HG03108 (cell line): ENCODE measurements at regions not wholly inside any gene's neighbourhood (a gene's known extent, or its start where the extent isn't known, plus 50 kb on each side); places are given as distances from the start of the nearest gene placed in this dataset.

ENCODE experiments used
- ATAC-seq: cut with Tn5 transposase; IDR thresholded peaks from one replicate; pipeline ENCODE4 v1.9.1; 2021; ENCODE audit warnings: moderate library complexity; ENCODE audit not compliant: unreplicated experiment

DNA sequence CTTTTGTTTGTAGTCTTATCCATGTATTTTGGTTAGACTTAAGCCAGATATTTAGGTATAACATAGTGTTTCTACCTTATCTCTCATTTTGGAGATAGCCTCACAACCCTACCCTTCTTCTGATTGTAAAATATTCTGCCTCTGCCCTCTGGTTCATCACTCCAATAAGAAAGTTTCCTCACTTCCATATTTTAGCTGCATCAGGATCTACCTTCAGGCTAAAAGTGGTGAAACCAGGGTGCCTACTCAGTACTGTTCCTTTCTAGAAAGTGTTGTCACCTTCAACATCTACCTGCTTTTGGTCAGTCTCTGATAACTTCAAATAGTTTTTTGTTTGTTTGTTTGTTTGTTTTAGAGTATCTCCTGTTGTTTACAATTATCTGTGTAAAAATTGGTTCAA lies 294.6 kb downstream of the ANXA1 start:
- ATAC-seq = no peak

DNA sequence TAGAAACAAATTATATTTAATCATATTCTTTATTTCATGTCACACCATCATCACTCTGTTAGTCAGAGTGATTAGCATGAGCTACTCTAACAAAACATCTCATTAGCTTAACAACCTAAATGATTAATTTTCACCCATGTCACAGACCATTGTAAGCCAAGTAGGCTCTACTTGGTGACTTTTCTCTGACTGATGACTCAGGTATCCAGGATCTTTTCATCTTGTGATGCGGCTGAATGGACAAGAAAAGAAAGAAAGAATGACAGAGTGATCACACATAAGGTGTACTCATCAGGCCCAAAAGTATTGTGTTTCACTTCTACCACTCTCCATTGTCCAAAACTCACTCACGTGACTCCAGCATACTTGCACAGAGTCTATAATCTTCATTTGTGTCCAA lies 299.3 kb downstream of the ANXA1 start:
- ATAC-seq = no peak

DNA sequence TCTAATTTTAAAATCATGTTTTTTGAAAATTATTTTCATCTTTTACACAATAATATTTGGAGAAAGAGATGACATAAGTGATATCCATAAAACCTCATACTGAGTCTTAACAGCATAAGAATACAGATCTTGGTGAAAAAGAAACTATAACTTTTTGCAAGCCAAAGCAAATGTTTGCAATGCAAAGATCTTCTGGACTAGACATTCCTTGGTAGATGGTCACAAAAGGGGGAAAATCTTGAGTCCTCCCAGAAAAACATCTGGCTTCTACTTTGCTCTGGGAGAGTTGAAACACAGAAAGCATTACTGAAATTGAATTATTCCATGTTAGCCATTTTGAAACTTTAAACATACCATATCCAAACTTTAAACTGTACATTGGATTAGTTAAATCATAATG lies 308.2 kb downstream of the ANXA1 start:
- no peak for ATAC-seq

DNA sequence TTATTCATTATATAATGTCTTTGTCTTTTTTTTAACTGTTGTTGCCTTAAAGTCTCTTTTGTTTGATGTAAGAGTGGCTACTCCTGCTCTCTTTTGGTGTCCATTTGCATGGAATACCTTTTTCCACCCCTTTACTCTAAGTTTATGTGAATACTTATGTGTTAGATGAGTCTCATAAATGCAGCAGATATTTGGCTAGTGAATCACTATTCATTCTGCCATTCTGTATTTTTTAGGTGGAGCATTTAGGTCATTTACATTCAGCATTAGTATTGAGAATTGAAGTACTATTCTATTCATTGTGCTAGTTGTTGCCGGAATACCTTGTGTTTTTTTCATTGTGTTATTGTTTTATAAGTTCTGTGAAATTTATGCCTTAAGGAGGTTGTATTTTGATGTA lies 317.1 kb downstream of the ANXA1 start:
- no peak for ATAC-seq

DNA sequence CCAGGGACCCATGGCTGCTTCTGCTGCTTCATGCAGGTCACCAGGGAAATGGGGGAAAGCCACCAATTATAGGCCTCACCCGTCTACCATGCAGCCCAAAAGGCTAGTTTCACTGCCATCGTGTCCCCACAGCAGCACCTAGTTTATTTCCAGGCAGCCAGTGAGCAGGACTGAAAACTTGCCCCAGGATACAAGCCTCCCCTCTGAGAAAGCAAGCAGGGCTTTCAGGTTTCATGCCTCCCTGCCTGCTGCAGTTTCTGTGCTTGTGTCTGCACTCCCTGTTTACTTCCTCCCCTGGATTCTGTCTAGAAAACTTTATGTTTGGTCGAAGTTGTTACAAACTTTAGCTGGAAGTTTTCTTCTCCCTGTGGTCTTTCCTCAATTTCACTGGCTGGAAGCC lies 319.1 kb downstream of the ANXA1 start:
- ATAC-seq = no peak

DNA sequence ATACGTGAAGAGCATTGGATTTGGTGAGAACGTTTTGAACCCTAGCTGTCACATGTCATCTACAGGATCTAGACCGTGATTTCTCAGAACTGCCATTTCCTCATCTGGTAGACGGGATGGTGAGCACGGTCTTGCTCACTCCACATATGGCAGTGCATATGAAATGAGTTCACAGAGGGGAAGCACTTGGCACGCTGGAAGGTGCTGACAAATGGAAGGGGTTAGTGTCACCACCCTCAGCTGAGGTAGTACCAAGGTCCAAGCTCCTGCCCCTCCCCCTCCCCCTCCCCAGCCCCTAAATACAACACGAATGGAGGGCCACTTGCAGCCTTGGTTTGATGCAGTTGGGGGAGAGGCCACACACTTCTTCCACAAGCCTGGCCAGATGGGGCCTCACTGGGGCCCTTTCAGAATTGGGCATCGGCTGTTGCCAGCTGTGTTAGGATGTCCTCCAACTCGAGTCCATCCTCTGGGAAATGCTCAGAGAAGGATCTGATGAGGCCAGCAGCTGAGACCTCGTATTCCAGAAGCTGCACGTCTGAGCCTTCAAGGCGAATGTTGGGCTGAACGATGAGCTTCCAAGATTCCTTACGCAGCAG lies 322.4 kb downstream of the ANXA1 start:
- no peak for ATAC-seq

DNA sequence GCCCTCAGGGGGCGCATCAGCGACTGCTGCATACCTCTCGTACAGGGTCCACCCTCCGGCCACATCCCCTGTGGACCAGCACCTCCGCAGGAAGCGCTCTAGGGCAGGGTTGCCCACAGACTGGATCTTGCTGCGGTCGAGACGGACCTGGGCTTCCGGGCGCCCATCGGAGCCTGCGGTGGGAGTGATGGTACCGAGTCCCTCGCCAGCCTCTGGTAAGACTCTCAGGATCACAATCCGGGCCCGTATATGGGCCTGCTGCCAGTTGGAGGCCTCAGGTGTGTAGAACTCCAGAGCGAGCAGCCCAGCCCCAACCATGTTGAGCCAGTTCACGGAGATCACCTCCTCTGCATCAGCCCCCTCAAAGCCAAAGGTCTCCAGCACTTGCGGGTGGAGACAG lies 323.0 kb downstream of the ANXA1 start:
- no peak for ATAC-seq

DNA sequence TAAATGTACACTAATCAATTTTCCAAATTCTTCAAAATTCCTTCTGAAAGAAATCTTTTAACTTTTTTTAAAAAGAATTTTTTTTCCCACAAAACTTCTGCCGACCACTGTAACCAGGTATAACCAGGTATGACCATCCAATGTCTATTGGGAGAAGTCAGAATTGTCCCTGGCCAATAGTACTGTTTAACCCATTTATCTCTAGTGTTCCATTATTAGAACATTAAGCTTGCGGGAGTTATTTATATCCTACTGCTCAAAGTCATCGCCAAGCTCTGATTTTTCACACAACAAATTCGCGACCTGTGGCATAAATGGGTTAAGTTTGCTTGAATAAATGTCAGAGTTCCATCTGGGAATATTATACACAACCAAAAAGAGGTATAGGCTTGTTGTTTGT lies 343.2 kb downstream of the ANXA1 start:
- ATAC-seq = no peak

DNA sequence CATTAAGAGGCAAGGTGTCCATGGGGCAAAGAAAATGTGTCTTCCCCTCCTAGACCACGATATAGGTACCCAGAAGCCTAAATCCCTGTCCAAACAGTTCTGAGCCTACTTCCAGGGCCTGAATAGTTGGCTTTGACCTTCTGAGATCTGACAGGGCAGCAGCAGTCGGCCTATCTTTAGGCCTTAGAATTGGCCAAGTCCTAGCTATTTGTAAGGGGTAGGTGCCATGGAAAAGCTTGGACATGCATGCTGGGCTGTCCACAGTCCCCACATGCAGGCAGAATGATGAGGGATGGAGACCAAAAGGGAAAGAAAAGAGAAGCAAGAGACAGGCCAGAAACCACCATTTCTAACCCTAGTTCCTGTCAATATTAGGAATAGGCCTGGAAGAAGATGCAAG lies 346.1 kb downstream of the ANXA1 start:
- no peak for ATAC-seq

DNA sequence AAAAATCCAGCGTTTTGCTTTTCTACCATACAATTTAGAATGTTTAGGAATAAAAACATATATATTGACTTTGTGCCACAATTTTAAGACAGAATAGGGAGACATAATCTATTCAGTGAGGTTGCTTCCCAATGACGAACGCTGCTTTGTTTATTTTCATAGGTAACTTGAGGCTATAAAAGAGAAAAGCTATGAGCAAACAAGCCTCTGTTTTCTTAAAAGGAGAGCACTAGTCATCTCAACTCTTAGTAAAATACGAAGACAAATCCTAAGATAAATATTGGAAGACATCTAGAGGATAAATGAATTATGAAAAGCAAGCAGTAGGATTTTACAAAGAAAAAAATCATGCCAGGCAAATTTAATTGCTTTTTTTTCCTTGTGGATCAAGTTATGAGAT lies 363.6 kb downstream of the ANXA1 start:
- ATAC-seq = no peak

DNA sequence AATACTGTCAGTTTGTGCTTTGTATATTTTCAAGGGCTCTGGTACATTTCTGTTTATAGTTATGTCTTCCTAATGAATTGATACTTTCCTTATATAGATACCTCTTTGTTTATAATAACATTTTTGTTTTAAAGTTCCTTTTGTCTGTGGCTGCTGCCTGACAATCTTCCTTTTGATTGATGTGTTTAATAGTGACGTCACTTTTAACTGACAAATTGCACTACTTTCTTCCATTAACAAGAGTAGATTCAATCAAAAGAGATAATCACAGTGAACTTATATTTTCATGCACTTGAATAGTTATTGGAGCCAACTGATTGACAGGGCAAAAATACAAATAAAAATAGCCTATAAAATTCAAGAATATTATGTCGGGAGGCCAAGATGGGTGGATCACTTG lies 371.7 kb downstream of the ANXA1 start:
- ATAC-seq = no peak

DNA sequence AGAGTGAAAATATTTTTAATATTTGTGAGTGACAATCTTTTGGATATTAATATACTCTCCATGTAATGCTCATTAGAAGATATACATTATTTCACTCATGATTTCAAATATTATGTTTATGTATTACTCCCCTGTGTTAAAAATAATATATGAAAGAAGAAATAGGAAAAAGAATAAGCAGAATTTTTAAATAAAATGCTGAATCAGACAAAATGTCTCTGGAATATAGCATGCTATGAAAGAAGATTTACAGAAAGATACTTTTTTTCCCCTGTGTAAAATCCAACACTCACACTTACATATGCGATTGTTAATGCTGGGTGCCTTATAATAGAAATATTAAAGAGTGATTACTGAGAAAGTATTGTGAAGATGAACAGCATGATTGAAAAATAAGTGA lies 373.7 kb downstream of the ANXA1 start:
- no peak for ATAC-seq

DNA sequence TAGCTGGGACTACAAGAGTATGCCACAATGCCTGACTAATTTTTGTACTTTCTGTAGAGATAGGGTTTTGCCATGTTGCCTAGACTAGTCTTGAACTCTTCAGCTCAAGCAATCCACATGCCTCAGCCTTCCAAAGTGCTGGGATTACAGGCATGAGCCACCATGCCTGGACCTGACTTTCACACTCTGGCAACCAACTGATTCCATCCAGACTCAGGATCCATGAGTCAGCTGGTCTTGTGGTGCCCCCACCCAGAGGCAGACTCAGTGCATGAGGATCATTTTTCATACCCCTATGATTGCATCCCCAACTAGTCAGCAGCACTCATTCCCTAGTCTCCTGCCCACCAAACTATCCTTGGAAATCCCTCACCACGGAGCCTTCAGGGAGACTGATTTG lies 375.9 kb downstream of the ANXA1 start:
- ATAC-seq = no peak

DNA sequence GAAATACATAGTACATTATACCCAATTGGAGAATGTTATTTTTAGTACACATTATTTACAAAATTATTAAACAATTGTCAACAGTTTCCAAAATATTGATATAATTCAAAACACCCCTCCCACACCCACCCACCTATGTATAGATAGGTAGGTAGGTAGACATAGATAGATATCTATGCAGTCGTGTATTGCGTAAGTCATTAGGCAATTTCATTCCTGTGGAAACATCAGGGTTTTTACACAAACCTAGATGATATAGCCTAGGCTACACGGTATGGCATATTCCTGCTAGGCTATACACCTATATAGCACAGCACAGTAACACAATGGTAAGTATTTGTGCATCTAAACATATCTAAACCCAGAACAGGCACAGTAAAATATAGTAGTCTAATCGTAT lies 377.3 kb downstream of the ANXA1 start:
- ATAC-seq = no peak

DNA sequence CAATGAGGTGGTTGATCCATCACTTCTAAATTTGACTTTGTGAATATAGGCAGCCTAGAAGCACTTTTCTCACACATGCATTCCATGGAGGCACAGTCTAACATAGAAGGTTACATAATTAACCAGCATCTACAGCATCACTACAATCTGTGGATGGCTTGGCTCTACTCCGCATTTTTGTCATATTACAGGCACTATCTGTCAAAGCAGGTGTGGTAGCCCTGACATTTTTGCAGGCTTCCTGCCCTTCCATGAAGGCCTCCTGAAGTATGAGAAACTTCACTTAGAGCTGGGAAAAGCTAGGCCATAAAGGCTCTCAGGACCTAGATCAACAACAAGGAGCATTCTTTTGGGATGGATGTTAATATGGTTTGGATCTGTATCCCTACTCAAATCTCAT lies 378.0 kb downstream of the ANXA1 start:
- ATAC-seq = no peak

DNA sequence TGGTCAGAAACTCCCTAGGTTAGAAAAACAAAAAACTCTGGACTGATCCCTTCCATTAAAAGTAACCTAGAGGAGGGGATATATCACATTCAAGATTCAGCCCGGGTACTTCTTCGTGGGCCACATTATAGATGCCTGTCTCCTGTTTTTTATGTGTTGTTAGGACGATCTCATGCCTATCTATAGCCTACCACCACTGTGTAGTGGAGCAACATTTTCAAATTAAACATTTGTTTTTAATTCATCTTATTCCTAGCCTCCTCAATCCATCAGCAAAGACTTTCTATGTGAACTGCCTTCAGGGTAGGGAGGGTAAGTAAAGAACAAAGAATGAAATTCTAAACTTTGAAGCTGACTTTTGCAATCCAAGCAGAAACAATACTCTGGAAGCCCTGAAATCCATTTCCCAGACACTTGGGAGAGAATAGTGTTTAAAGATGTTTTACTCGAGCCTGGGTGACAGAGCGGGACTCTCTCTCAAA lies 379.4 kb downstream of the ANXA1 start:
- no peak for ATAC-seq

DNA sequence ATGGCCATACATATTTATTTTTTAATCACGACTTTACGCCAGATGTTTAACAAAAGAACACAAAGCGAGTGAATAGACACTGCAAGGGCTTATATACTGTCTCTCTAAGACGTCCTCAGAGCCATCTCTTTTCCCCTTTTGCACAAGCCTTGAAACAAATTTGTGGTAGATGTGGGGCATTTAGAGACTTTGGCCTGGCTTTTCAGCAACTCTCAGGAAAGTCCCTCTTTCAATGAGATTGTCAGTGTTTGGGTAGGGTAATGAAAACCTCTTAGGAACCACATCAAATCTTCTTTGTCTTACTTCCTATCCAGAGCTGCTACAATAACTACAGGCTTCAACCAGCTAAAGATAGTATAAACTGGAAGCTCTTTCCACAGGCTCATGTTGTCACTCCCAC lies 380.0 kb downstream of the ANXA1 start:
- ATAC-seq = no peak

DNA sequence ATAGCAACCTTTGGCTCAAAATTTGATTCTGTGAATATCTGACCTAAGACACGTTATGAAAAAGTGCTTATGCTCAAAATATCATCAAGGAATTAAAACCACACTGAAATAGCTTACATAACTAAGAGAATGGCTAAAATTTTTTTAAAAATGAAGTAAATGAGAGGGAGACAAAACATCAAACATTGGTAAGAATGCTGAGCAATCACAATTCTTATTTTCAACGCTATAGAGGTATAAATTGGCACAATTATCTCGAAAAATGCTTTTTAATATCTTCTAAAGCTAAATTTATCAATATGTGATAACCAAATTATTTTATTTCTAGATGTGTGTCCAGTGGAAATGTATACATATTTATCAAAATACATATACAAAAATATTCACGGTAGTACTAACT lies 381.3 kb downstream of the ANXA1 start:
- ATAC-seq = no peak

DNA sequence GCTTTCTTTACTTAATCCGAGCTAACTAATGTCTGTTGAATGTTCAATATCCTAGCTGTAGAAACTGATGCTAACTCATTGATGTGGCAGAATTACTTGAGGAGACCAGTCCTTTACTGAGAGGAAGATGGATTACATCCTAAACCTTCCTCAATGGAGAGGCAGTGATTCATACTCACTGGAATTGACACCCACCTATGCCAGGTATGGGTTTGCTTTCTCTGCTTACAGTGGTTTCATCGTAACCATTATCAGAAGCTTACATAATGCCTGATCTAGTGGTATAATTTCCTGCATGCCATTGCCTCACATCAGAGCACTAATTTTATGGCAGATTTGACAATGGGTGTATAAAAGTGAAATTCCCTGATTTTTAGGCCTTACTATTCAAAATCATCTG lies 384.7 kb downstream of the ANXA1 start:
- no peak for ATAC-seq

DNA sequence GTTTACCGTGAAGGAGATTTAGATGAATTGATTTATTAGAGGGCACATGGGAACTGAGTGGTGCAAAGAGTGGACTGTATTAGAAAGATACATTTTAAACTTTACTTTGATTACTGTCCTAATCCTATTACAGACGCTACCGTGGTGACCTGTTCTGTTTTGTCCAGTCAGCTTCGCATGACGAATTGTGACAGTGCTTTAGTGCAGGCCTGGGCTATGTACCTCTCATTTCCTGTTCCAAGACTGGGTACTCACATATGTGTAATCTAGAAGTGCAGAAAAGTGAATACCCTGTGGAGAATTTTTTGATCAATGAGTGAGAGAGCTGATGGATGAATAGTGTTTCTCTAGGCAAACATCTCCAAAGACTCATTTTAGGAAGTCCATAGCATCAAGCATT lies 385.9 kb downstream of the ANXA1 start:
- ATAC-seq = no peak

DNA sequence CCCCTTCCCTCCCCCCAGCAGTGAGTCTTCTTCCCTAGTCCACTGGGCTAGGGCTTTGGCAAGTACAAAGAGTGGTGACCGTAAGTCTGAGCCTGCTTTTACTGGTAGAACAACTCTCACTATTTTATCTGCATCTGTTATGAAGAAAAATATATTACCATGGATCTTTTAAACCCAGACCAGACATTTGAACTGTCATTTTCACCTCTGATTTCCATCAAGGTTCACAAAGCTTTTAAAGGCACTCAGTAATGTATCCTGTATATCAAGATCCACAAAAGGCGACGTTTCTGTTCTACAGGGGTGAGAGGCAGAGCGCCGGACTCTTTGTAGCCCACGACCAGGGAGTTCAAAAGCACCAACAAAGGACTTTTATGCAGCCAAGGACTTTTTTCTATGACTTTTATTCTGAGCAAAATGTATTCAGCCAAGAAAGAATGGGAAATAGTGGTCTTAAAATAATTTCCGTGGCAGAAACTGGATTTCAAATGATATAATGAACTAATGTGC lies 388.3 kb downstream of the ANXA1 start:
- no peak for ATAC-seq

DNA sequence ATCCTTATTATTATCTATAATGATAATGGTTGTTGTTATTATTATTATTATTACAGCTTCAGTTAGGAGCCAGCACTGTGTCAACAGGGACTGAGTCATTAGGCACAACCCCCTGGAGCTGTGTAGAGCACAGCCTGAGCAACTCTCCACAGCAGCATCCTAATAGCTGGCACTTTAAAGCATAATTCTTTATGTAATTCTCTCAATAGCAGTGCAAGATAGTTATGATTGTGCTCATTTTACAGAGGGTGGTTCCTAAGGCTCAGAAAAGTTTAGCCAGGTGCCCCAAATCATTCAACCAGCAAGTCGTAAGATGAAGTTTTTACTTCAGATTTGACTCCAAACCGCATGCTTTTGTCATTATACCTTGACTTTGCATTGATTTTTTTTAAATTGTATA lies 390.3 kb downstream of the ANXA1 start:
- ATAC-seq = no peak

DNA sequence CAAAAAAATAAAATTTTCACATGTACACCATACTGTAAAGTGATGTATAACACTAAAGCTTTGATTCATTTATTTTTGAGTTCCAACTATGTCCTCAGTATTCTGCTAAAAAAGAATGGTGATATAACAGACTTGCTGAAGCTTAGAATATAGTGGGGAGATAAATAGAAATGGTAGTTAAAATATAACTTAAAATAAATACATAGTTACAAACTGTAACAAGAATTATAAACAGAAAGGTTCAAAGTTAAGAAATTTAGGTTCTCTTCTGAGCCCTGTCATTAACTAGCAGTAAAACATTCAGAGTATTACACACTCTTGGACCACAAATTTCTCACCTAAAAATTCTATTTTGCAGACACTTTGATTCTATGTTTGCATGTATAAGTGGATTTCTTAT lies 392.1 kb downstream of the ANXA1 start:
- no peak for ATAC-seq
